Central memory CD8-positive, alpha-beta T cell (primary cell): ENCODE measurements at regions not wholly inside any gene's neighbourhood (a gene's known extent, or its start where the extent isn't known, plus 50 kb on each side); places are given as distances from the start of the nearest gene placed in this dataset.

ENCODE experiments used
- ATAC-seq: fragments of 150-1000 bp; cut with Tn5 transposase; replicated peaks from 2 replicates; pipeline ENCODE4 v1.10.0; 2022; ENCODE audit warnings: mild to moderate bottlenecking, moderate FRiP score, moderate number of reproducible peaks; ENCODE audit not compliant: poor library complexity, severe bottlenecking; ENCODE audit errors: extremely low read depth
- DNase-seq, 2 donors: peaks; one replicate each; pipeline ENCODE4 v3.0.0; 2021; ENCODE audit warnings: low spot score in 2 of 2
- H3K27ac Mint-ChIP-seq: one replicate; pipeline ENCODE4 v1.8.0; 2022; ENCODE audit warnings: low read depth, mild to moderate bottlenecking, moderate library complexity, mixed read lengths
- H3K27me3 Mint-ChIP-seq: one replicate; pipeline ENCODE4 v1.8.0; 2022; ENCODE audit warnings: mixed read lengths
- H3K36me3 Mint-ChIP-seq: one replicate; pipeline ENCODE4 v1.8.0; 2022; ENCODE audit warnings: mild to moderate bottlenecking, moderate library complexity, mixed read lengths; ENCODE audit not compliant: insufficient read depth
- H3K4me1 Mint-ChIP-seq: one replicate; pipeline ENCODE4 v1.8.0; 2022; ENCODE audit warnings: mixed read lengths
- H3K4me3 Mint-ChIP-seq: one replicate; pipeline ENCODE4 v1.8.0; 2022; ENCODE audit warnings: mild to moderate bottlenecking, moderate library complexity, mixed read lengths
- H3K9me3 Mint-ChIP-seq: one replicate; pipeline ENCODE4 v1.8.0; 2022; ENCODE audit warnings: mixed read lengths

- ATAC-seq (no peak), DNase-seq (no peak)
- H3K9me3 Mint-ChIP-seq, result no peaks in the 10 kb centered on the region
- no peak overlapping the region for H3K4me3 Mint-ChIP-seq
- peaks cover 40% of the 10 kb centered on the region for H3K27me3 Mint-ChIP-seq
- H3K27ac Mint-ChIP-seq, result no peak overlapping the region
- no peaks in the 10 kb centered on the region for H3K4me1 Mint-ChIP-seq
- no peaks in the 10 kb centered on the region for H3K36me3 Mint-ChIP-seq
These were observed 102.8 kb upstream of the TMEM18 start for GRCh38 chr2:780002-780401.

- Mint-ChIP-seq H3K36me3 (no peaks in the 10 kb centered on the region), H3K27ac (no peak overlapping the region), H3K27me3 (peaks cover 50% of the 10 kb centered on the region), H3K4me3 (no peak overlapping the region), H3K9me3 (no peaks in the 10 kb centered on the region), H3K4me1 (no peaks in the 10 kb centered on the region)
- ATAC-seq, result no peak
- no peak for DNase-seq
These were observed 101.6 kb upstream of the TMEM18 start for GRCh38 chr2:778731-779350.

- DNase-seq (no peak), ATAC-seq (no peak)
- no peaks in the 10 kb centered on the region for H3K9me3 Mint-ChIP-seq
- peaks cover 51% of the 10 kb centered on the region for H3K27me3 Mint-ChIP-seq
- H3K36me3 Mint-ChIP-seq, result no peaks in the 10 kb centered on the region
- H3K4me3 Mint-ChIP-seq, result no peak overlapping the region
- H3K4me1 Mint-ChIP-seq, result no peaks in the 10 kb centered on the region
- no peak overlapping the region for H3K27ac Mint-ChIP-seq
These were observed 100.3 kb upstream of the TMEM18 start for GRCh38 chr2:777546-777945.

- Mint-ChIP-seq H3K36me3 (no peaks in the 10 kb centered on the region), H3K27ac (no peak overlapping the region), H3K27me3 (peaks cover 51% of the 10 kb centered on the region), H3K4me3 (no peak overlapping the region), H3K9me3 (no peaks in the 10 kb centered on the region), H3K4me1 (no peaks in the 10 kb centered on the region)
- ATAC-seq (no peak), DNase-seq (no peak)
These were observed 99.8 kb upstream of the TMEM18 start for GRCh38 chr2:777051-777450.

- no peaks in the 10 kb centered on the region for H3K9me3 Mint-ChIP-seq
- H3K4me3 Mint-ChIP-seq, result no peak overlapping the region
- DNase-seq (no peak), ATAC-seq (no peak)
- no peaks in the 10 kb centered on the region for H3K4me1 Mint-ChIP-seq
- H3K27ac Mint-ChIP-seq, result no peak overlapping the region
- peaks cover 45% of the 10 kb centered on the region for H3K27me3 Mint-ChIP-seq
- H3K36me3 Mint-ChIP-seq, result no peaks in the 10 kb centered on the region
These were observed 99.3 kb upstream of the TMEM18 start for GRCh38 chr2:776487-776886.

GRCh38 chr2:776038-776437 lies 98.8 kb upstream of the TMEM18 start:
- H3K36me3 Mint-ChIP-seq, result no peaks in the 10 kb centered on the region
- no peaks in the 10 kb centered on the region for H3K4me1 Mint-ChIP-seq
- ATAC-seq (no peak), DNase-seq (no peak)
- no peak overlapping the region for H3K4me3 Mint-ChIP-seq
- no peaks in the 10 kb centered on the region for H3K9me3 Mint-ChIP-seq
- no peak overlapping the region for H3K27ac Mint-ChIP-seq
- H3K27me3 Mint-ChIP-seq, result peaks cover 42% of the 10 kb centered on the region

- Mint-ChIP-seq H3K27ac (no peak overlapping the region), H3K4me1 (peaks cover 13% of the 10 kb centered on the region), H3K9me3 (no peaks in the 10 kb centered on the region), H3K27me3 (peaks cover 31% of the 10 kb centered on the region), H3K36me3 (no peaks in the 10 kb centered on the region), H3K4me3 (no peak overlapping the region)
- no peak for ATAC-seq
- no peak for DNase-seq
These were observed 97.2 kb upstream of the TMEM18 start for GRCh38 chr2:774436-774835.

GRCh38 chr2:773256-774160 lies 96.3 kb upstream of the TMEM18 start:
- ATAC-seq, result no peak
- Mint-ChIP-seq H3K36me3 (no peaks in the 10 kb centered on the region), H3K27me3 (peaks cover 26% of the 10 kb centered on the region), H3K27ac (no peak overlapping the region), H3K4me3 (no peak overlapping the region), H3K9me3 (no peaks in the 10 kb centered on the region), H3K4me1 (peaks cover 15% of the 10 kb centered on the region)
- no peak for DNase-seq

- no peak for DNase-seq
- Mint-ChIP-seq H3K27me3 (peaks cover 13% of the 10 kb centered on the region), H3K4me1 (peaks cover 27% of the 10 kb centered on the region), H3K4me3 (no peak overlapping the region), H3K27ac (no peak overlapping the region), H3K9me3 (no peaks in the 10 kb centered on the region), H3K36me3 (no peaks in the 10 kb centered on the region)
- no peak for ATAC-seq
These were observed 94.3 kb upstream of the TMEM18 start for GRCh38 chr2:771538-771937.

GRCh38 chr2:770776-771175 lies 93.6 kb upstream of the TMEM18 start:
- no peak for ATAC-seq
- H3K27ac Mint-ChIP-seq, result no peak overlapping the region
- no peak for DNase-seq
- H3K9me3 Mint-ChIP-seq, result no peaks in the 10 kb centered on the region
- no peak overlapping the region for H3K4me3 Mint-ChIP-seq
- H3K4me1 Mint-ChIP-seq, result peaks cover 31% of the 10 kb centered on the region
- peaks cover 11% of the 10 kb centered on the region for H3K27me3 Mint-ChIP-seq
- H3K36me3 Mint-ChIP-seq, result no peaks in the 10 kb centered on the region

- DNase-seq (no peak), ATAC-seq (no peak)
- peaks cover 10% of the 10 kb centered on the region for H3K27me3 Mint-ChIP-seq
- H3K9me3 Mint-ChIP-seq, result no peaks in the 10 kb centered on the region
- no peak overlapping the region for H3K4me3 Mint-ChIP-seq
- no peak overlapping the region for H3K27ac Mint-ChIP-seq
- peaks cover 31% of the 10 kb centered on the region for H3K4me1 Mint-ChIP-seq
- H3K36me3 Mint-ChIP-seq, result no peaks in the 10 kb centered on the region
These were observed 92.6 kb upstream of the TMEM18 start for GRCh38 chr2:769771-770170.

GRCh38 chr2:768451-768850 lies 91.2 kb upstream of the TMEM18 start:
- DNase-seq (no peak), ATAC-seq (no peak)
- H3K9me3 Mint-ChIP-seq, result no peaks in the 10 kb centered on the region
- peaks cover 31% of the 10 kb centered on the region for H3K4me1 Mint-ChIP-seq
- H3K4me3 Mint-ChIP-seq, result no peak overlapping the region
- H3K27me3 Mint-ChIP-seq, result peaks cover 3% of the 10 kb centered on the region
- no peaks in the 10 kb centered on the region for H3K36me3 Mint-ChIP-seq
- H3K27ac Mint-ChIP-seq, result no peak overlapping the region

- Mint-ChIP-seq H3K4me3 (no peak overlapping the region), H3K9me3 (no peaks in the 10 kb centered on the region), H3K4me1 (peaks cover 31% of the 10 kb centered on the region), H3K36me3 (no peaks in the 10 kb centered on the region), H3K27me3 (peaks cover 8% of the 10 kb centered on the region), H3K27ac (no peak overlapping the region)
- no peak for ATAC-seq
- DNase-seq, result no peak
These were observed 90.7 kb upstream of the TMEM18 start for GRCh38 chr2:767944-768343.
